SJSA1 (cell line): ENCODE measurements at regions not wholly inside any gene's neighbourhood (a gene's known extent, or its start where the extent isn't known, plus 50 kb on each side); places are given as distances from the start of the nearest gene placed in this dataset.
A peak's percentile ranks its signal among the peaks of the same experiment; 100 is the strongest.
"Not testable (repeated sequence)": the region's sequence is repeated elsewhere in the genome, so short reads cannot be mapped to it uniquely, and the experiment has no call there.

Experiments
- DNase-seq, 2 experiments: peaks; one replicate each; pipeline ENCODE4 v3.0.0-alpha.2; 2015 to 2020; ENCODE audit warnings: low spot score in 2 of 2, low read depth in 1 of 2
- H3K27ac ChIP-seq: fragments of 250-450 bp; sonication (Bioruptor Pico); 2 replicates; pipeline ENCODE4 v1.5.1; 2020; ENCODE audit warnings: mild to moderate bottlenecking, moderate library complexity
- H3K27me3 ChIP-seq: fragments of 250-450 bp; sonication (Bioruptor Pico); replicated peaks from 2 replicates; pipeline ENCODE4 v1.5.1; 2020; ENCODE audit warnings: mild to moderate bottlenecking, moderate library complexity
- H3K36me3 ChIP-seq: fragments of 250-450 bp; sonication (Bioruptor Pico); 2 replicates; pipeline ENCODE4 v1.5.1; 2020; ENCODE audit warnings: mild to moderate bottlenecking
- H3K4me1 ChIP-seq: fragments of 250-450 bp; sonication (Bioruptor Pico); replicated peaks from 2 replicates; pipeline ENCODE4 v1.6.1; 2021; ENCODE audit warnings: mild to moderate bottlenecking
- H3K4me3 ChIP-seq: fragments of 250-450 bp; sonication (Bioruptor Pico); 2 replicates; pipeline ENCODE4 v1.5.1; 2020; ENCODE audit warnings: mild to moderate bottlenecking
- H3K9me3 ChIP-seq: fragments of 250-450 bp; sonication (Bioruptor Pico); replicated peaks from 2 replicates; pipeline ENCODE4 v1.5.1; 2020; ENCODE audit warnings: mild to moderate bottlenecking

DNA sequence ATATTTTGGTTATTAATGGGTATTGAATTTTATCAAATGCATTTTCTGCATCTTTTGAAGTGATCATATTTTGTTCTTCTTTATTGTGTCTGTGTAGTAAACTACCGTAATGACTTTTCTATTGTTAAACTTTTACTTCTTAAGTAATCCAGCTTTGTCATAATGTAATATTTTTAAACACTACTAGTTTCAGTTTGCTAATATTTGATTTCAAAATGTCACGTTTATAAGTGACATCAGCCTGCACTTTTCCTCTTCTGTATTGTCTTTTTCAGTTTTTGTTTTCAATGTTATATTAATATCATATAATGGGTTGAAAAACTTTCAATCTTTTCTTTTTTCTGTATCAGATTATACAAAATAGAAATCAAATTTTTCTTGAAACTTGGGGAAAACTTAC is 71.6 kb upstream of the ANKRD1 start:
- no peak overlapping the region for H3K27ac ChIP-seq
- H3K36me3 ChIP-seq, result no peaks in the 10 kb centered on the region
- H3K9me3 ChIP-seq, result no peaks in the 10 kb centered on the region
- no peaks in the 10 kb centered on the region for H3K4me1 ChIP-seq
- H3K4me3 ChIP-seq, result no peak overlapping the region
- DNase-seq, result no peak
- H3K27me3 ChIP-seq, result no peaks in the 10 kb centered on the region; the same call in 1 of the 2 replicates

DNA sequence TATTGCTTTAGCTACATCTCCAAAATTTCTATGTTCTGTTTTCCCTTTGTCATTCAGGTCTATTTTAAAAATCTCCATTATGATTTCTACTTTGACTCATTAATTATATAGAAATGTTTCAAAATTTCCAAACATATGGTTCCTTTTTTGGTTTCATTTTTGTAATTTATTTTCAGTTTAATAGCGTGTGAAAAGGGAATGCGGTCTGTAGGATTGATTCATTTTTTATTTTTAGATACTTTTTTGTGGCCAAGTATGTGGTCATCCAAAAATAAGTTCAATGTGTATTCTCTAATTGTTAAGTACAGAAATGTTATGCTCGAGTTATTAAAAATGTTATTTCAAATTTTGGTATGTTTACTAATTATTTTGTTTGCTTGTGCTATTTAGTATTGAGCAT is 72.5 kb upstream of the ANKRD1 start:
- DNase-seq, result no peak
- Histone ChIP-seq H3K9me3 (no peaks in the 10 kb centered on the region), H3K4me3 (no peak overlapping the region), H3K36me3 (no peaks in the 10 kb centered on the region), H3K27ac (no peak overlapping the region), H3K27me3 (no peaks in the 10 kb centered on the region; the same call in 1 of the 2 replicates), H3K4me1 (no peaks in the 10 kb centered on the region)

DNA sequence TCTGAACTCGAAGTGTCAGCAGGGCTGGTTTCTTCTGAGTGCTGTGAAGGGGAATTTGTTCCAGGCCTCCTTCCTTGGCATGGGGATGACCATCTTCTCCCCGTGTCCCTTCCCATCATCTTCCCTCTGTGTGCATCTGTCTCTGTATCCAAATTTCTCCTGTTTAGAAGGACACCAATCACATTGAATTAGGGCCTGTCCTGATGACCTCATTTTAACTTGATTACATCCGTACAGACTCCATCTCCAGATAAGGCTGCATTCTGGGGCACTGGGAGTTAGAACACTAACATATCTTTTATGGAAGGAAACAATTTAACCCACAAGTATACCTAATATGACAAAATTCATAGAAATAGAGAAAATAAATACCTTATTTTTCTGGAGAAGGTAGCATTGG is 76.8 kb upstream of the ANKRD1 start:
- Histone ChIP-seq H3K9me3 (no peaks in the 10 kb centered on the region), H3K4me3 (no peak overlapping the region), H3K4me1 (no peaks in the 10 kb centered on the region), H3K27me3 (no peaks in the 10 kb centered on the region; the same call in 1 of the 2 replicates), H3K27ac (no peak overlapping the region), H3K36me3 (no peaks in the 10 kb centered on the region)
- DNase-seq, result no peak

DNA sequence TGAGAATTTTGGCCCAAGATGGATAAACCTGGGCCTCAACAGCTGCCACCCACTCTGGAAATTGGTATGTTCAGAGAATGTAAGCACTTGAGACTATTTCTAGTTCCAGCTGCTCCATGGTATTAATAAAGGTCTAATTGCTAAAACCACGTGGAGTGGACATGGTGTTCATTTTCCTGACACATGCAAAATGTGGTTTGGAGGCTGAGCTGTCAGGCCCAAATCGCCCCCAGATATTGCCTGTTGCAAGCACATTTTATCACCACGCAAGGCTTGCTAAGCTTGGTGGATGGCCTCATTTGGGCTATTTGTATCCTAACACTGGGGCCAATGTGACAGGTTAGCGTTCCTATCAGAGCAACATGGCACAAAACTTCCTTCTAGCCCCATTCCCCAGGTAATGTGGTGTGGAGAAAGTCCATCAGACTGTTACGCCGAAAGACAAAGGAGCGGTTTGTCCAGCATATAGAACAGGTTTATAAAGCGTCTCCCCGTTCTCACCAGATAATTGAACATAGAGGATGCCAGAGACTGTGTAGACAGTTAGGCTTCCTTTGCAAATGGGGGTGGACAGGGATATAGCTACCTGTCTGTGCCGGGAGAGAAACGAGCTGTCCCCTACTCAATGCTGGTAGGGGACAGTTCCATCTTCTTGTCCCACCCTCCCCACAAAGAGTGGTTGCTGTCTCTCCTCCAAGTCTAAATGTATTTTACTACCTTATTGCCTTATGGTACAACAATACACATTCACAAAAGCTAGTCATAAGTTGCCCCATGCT is 78.0 kb upstream of the ANKRD1 start:
- DNase-seq, result no peak
- H3K36me3 ChIP-seq, result no peaks in the 10 kb centered on the region

DNA sequence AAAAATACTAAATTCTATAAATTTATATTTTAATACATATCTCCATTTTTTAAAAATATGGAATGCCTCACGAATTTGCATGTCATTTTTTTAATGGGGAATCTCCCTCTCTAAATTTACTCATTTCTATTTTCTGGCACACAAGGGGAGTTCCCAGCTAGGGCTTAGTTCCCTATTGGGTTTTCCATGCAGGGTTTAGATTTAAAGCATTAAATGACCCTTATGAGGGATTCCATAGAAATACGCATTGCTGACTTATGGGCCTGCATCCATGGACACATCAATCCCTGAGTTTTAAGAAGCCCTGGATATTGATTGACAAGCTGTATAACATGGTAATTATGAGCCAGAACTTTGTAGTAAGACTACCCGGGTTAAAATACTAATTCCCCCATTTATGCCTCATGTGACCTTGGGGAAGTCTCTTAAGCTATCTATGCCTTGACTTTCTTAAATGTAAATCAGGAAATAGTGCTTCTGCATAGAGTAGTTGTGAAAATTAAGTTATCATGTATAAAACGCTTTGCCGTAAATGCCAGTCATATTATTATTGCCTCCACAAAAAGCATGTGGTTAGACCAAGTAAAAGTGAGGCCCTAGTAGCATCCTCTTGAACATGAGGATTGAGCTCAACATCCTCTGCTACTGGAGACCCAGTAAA is 78.8 kb upstream of the ANKRD1 start:
- Histone ChIP-seq H3K36me3 (no peaks in the 10 kb centered on the region), H3K4me1 (no peaks in the 10 kb centered on the region), H3K27ac (no peak overlapping the region), H3K27me3 (no peaks in the 10 kb centered on the region; the same call in 1 of the 2 replicates), H3K9me3 (no peaks in the 10 kb centered on the region), H3K4me3 (no peak overlapping the region)
- DNase-seq, result no peak

More for the DNA sequence above, 78.0 kb upstream of the ANKRD1 start:
- Histone ChIP-seq H3K4me3 (no peak overlapping the region), H3K27ac (no peak overlapping the region), H3K27me3 (no peaks in the 10 kb centered on the region; the same call in 1 of the 2 replicates), H3K9me3 (no peaks in the 10 kb centered on the region), H3K4me1 (no peaks in the 10 kb centered on the region)

DNA sequence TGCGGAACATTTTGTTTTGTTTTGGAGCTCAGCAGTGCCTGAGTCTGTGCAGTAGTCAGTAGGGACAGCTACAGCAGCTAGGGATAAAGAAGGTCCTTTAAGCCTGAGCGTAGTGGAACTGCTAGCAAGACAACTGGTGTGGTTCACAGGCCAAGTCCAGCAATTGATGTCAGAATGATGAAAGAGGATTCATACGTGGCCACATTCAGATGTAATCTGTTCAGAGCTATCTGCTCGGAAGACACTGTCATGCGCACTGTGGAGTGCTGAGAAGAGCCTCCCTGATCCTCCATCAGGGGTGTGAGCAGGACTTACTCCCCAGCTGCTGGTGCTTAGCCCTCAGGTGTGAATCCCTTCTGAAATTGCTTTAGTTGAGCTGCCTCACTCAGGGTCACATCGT is 79.6 kb upstream of the ANKRD1 start:
- Histone ChIP-seq H3K9me3 (no peaks in the 10 kb centered on the region), H3K27ac (no peak overlapping the region), H3K4me3 (no peak overlapping the region), H3K4me1 (no peaks in the 10 kb centered on the region), H3K27me3 (no peaks in the 10 kb centered on the region), H3K36me3 (no peaks in the 10 kb centered on the region)
- DNase-seq, result no peak

DNA sequence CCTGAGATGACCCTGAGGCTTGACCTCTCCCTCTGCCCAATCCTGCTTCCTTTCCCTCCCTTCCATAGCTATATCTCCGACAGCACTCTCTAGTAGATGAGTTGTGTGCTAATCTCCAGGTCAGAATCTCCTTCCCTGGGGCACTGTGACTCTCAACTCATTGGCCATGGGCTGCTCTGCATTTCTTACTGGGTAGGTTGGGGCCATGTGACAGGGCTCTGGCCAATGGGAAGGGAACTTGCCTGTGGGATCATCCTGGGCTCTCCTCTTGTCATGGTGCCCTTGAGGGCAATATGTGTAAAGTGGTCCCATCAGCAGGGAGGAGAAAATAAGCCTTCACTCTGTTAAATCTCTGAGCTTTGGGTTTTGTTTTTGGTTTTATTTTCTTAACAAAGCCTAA is 80.1 kb upstream of the ANKRD1 start:
- no peaks in the 10 kb centered on the region for H3K4me1 ChIP-seq

DNA sequence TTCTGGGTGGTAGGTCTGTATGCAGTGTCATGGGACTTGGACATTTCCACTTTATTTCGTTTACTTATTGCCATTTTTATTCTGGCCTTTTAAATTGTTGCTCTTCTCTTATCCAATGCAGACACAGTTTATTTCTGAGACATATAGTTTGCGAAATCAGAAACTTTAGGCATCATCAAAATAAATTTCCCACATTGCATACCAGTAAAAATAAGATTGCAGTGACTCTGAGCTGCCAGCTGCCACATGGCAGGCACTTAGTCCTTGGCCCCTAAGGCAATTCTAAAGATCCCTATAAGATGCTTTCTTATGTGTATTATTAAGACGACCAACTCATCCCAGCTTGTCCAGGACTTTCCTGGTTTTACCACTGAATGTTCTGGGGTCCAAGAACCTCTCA is 81.8 kb upstream of the ANKRD1 start:
- Histone ChIP-seq H3K4me3 (no peak overlapping the region), H3K27me3 (no peaks in the 10 kb centered on the region), H3K27ac (no peak overlapping the region), H3K9me3 (no peaks in the 10 kb centered on the region), H3K4me1 (no peaks in the 10 kb centered on the region), H3K36me3 (no peaks in the 10 kb centered on the region)
- no peak for DNase-seq

More for the DNA sequence above, 80.1 kb upstream of the ANKRD1 start:
- H3K36me3 ChIP-seq, result no peaks in the 10 kb centered on the region
- H3K27ac ChIP-seq, result no peak overlapping the region
- no peak overlapping the region for H3K4me3 ChIP-seq
- H3K27me3 ChIP-seq, result no peaks in the 10 kb centered on the region
- no peak for DNase-seq
- no peaks in the 10 kb centered on the region for H3K9me3 ChIP-seq

DNA sequence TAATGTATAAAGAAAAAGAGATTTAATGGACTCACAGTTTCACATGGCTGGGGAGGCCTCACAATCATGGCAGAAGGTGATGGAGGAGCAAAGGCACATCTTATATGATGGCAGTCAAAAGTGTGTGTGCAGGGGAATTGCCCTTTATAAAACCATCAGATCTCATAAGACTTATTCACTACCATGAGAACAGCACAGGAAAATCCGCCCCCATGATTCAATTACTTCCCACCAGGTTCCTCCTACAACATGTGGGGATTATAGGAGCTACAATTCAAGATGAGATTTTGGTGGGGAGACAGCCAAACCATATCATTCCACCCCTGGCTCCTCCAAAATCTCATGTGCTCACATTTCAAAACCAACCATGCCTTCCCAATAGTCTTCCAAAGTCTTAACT is 82.5 kb upstream of the ANKRD1 start:
- not testable (repeated sequence) for DNase-seq

DNA sequence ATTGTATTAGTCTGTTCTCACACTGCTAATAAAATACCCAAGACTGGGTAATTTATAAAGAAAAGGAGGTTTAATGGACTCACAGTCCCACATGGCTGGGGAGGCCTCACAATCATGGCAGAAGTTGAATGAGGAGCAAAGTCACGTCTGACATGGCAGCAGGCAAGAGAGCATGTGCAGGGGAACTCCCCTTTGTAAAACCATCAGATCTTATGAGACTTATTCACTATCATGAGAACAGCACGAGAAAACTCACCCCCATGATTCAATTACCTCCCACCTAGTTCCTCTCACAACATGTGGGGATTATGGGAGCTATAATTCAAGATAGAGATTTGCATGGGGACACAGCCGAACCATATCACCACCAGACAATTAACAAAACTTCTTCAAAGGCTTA is 84.4 kb upstream of the ANKRD1 start:
- DNase-seq, H3K27ac ChIP-seq, H3K4me3 ChIP-seq, H3K4me1 ChIP-seq, H3K27me3 ChIP-seq, H3K9me3 ChIP-seq, H3K36me3 ChIP-seq: not testable (repeated sequence)

More for the DNA sequence above, 82.5 kb upstream of the ANKRD1 start:
- H3K4me3 ChIP-seq, H3K36me3 ChIP-seq, H3K4me1 ChIP-seq, H3K9me3 ChIP-seq, H3K27ac ChIP-seq, H3K27me3 ChIP-seq: not testable (repeated sequence)

DNA sequence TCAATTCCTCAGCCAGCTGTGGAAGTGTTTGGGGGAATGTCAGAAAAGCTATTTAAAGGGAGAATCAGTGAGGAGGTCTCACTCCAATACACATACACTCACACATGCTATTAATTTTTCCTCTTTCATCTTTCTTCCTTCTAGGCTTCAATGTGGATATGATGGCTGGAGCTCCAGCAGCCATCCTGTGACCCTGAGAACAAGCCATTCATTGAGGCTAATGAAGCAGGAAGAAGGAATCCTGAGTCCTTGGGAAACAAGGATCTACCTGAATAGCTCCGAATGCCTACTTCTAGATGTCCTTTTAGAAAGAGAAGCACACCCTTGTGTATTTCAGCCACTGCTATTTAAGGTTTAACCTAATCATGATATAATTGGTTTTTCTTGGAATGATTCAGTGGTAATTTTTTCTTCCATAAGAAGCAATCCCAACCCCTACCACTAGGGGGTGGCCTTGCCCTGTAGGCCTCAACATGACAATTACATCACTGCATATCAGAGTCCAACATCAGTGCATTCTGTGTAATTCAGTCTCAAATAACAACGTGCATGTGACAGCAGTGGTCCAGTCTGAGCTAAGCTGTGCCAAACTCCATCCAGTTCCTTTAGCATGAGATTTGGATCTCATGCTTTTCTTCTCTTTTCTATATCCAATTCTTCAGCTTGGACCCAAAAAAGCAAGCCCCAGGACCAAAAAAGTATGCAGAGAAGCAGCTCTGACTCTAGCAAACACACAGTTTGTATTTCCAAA is 85.3 kb upstream of the ANKRD1 start:
- Histone ChIP-seq H3K27me3 (no peaks in the 10 kb centered on the region), H3K4me3 (no peak overlapping the region), H3K36me3 (no peaks in the 10 kb centered on the region), H3K9me3 (no peaks in the 10 kb centered on the region), H3K4me1 (no peaks in the 10 kb centered on the region), H3K27ac (no peak overlapping the region)
- peak; percentile 57 to 60 for DNase-seq

DNA sequence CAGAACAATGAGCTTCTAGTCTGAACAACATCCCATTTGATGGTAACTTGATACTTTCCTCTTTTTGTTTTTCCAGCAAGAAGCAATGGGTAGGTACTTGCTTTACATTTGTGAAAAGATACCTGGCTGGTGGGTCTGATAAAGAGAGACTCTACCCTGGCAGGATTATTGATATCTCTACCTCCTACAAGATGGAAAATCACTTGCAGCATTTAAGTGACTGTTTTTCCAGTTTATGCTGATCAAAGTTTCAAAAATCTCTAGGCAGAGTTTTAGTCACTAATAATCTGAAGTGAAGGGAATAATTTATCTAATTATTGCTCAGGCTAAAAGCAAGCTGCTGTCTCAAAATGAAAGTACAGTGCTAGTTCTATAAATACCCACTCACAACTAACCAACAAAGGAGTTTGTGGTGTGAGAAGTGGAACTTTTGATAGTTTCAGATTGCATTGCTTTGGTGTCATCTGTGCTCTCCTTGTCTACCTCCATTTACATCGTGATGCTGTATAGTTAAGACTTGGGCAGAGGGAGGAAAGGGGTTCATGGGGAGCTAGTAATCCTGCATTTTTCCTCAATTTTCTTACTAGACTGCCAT is 86.0 kb upstream of the ANKRD1 start:
- Histone ChIP-seq H3K9me3 (no peaks in the 10 kb centered on the region), H3K36me3 (no peaks in the 10 kb centered on the region), H3K27ac (no peak overlapping the region), H3K27me3 (no peaks in the 10 kb centered on the region), H3K4me1 (no peaks in the 10 kb centered on the region), H3K4me3 (no peak overlapping the region)
- DNase-seq, result no peak

DNA sequence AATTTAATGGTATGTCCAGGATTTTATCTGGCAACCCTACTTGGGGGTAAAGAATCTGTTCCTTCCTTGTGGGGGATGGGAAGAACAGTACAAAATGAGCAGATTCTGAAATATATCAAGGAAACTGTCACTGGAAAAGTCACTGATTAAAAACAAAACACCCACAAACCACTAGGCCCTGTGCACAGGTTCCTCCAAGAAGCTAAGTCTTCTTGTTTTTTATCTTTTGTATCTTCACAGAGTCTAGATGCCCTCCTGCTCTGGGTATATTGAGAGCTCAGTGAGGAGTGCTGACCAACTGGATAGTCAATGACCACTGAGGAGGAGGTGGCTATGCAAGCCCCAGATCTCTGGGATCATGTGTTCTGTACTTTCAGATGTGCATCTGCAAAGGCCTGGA is 86.8 kb upstream of the ANKRD1 start:
- no peaks in the 10 kb centered on the region for H3K4me1 ChIP-seq
- H3K27me3 ChIP-seq, result no peaks in the 10 kb centered on the region
- H3K4me3 ChIP-seq, result no peak overlapping the region
- no peak overlapping the region for H3K27ac ChIP-seq
- DNase-seq, result no peak
- H3K9me3 ChIP-seq, result no peaks in the 10 kb centered on the region
- H3K36me3 ChIP-seq, result no peaks in the 10 kb centered on the region

DNA sequence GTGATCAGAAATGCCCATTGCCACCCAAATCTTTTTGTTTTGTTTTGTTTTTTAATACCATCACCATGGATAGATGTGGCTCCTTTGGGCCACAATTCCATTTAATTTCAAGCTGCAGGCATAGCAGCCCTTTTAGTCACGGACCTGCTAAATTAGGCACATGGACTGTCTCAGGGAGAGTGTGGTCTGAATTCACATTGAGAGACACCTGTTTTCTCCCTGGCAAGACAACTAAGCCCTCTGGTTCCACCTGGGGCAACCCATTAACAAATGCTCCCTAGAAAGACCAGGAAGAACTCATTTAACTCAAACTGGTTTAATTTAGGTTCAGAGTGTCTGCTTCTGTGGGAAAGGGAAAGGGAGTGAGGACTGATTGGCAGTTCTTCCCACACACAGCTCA is 88.2 kb upstream of the ANKRD1 start:
- DNase-seq, result no peak
- H3K4me1 ChIP-seq, result no peaks in the 10 kb centered on the region; the same call in 1 of the 2 replicates

More for the DNA sequence above, 88.2 kb upstream of the ANKRD1 start:
- no peak overlapping the region for H3K4me3 ChIP-seq
- no peaks in the 10 kb centered on the region for H3K36me3 ChIP-seq
- no peaks in the 10 kb centered on the region for H3K9me3 ChIP-seq
- H3K27ac ChIP-seq, result no peak overlapping the region
- no peaks in the 10 kb centered on the region for H3K27me3 ChIP-seq
